MCF 10A (cell line): ENCODE measurements at regions not wholly inside any gene's neighbourhood (a gene's known extent, or its start where the extent isn't known, plus 50 kb on each side); places are given as distances from the start of the nearest gene placed in this dataset.

Source experiments
- BruUV-seq: library from RNA; stranded (reverse); fragments of 400-500 nt; replicated peaks from 2 replicates; lab custom pipeline; 2021; lab: Mats Ljungman, UMichigan
- CTCF ChIA-PET: fragments of 300-600 bp; sonication (Branson Sonifier 250); formaldehyde crosslinking; extraction: SDS; loops from one replicate; lab custom pipeline; 2021; ENCODE audit warnings: antibody characterized with exemption, inconsistent platforms; lab: Yijun Ruan, JAX
- POLR2A ChIA-PET: fragments of 300-600, 350-650 bp; sonication (Branson Sonifier 250); formaldehyde crosslinking; extraction: SDS; loops from one replicate; lab custom pipeline; 2020; ENCODE audit warnings: antibody characterized with exemption, inconsistent platforms; lab: Yijun Ruan, JAX
- DNase-seq: peaks from one replicate; pipeline ENCODE4 v3.0.0-alpha.2; 2018; ENCODE audit not compliant: unreplicated experiment
- H3K27ac Mint-ChIP-seq: one replicate; pipeline ENCODE4 v1.8.0; 2022; ENCODE audit warnings: mild to moderate bottlenecking, low read depth, mixed read lengths; ENCODE audit not compliant: unreplicated experiment
- H3K27me3 Mint-ChIP-seq: one replicate; pipeline ENCODE4 v1.8.0; 2022; ENCODE audit warnings: mixed read lengths; ENCODE audit not compliant: insufficient read depth, unreplicated experiment
- H3K36me3 Mint-ChIP-seq: one replicate; pipeline ENCODE4 v1.8.0; 2022; ENCODE audit warnings: mild to moderate bottlenecking, moderate library complexity, mixed read lengths; ENCODE audit not compliant: insufficient read depth, unreplicated experiment
- H3K4me1 Mint-ChIP-seq: one replicate; pipeline ENCODE4 v1.8.0; 2022; ENCODE audit warnings: mixed read lengths; ENCODE audit not compliant: insufficient read depth, unreplicated experiment
- H3K4me3 Mint-ChIP-seq: one replicate; pipeline ENCODE4 v1.8.0; 2022; ENCODE audit warnings: mild to moderate bottlenecking, moderate library complexity, mixed read lengths; ENCODE audit not compliant: unreplicated experiment
- H3K9me3 Mint-ChIP-seq: one replicate; pipeline ENCODE4 v1.8.0; 2022; ENCODE audit warnings: mixed read lengths; ENCODE audit not compliant: unreplicated experiment
- intact Hi-C: fragments of 100-400 bp; cut with micrococcal nuclease; formaldehyde crosslinking; loops from 2 replicates; pipeline ENCODE4 v1.14.1; 2022
- TF ChIP-seq, protein P1 (sequence below): fragments of 200-600 bp; IDR thresholded peaks from one replicate; pipeline ENCODE4 v1.8.0; 2022; ENCODE audit warnings: antibody characterized with exemption, mild to moderate bottlenecking; ENCODE audit not compliant: unreplicated experiment

DNA sequence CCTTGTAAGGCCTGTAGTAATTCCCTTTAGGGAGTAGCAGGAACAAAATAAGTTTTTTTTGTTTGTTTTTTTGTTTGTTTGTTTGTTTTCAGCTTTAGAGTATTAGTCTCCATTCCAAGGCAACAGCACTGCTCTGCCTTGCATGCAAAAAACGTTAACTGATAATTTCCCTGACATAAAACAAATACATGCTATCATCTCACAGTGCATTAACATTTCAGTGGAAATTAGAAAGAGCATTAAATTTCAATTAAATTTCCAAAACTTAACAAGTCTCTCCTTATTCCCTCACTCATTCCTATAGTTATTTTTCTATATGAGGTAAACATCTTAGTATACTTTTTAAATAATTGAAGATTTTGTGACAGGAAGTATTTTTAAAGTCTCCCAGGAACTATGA, 378.4 kb upstream of the PCDH7 start:
- H3K9me3 Mint-ChIP-seq: no peaks in the 10 kb centered on the region
- ChIA-PET CTCF (no interaction called here), POLR2A (no interaction called here)
- no peaks in the 10 kb centered on the region for H3K36me3 Mint-ChIP-seq
- no peaks in the 10 kb centered on the region for H3K27me3 Mint-ChIP-seq
- no TSS peak for BruUV-seq
- H3K4me1 Mint-ChIP-seq: no peaks in the 10 kb centered on the region
- TF ChIP-seq, protein P1, sequence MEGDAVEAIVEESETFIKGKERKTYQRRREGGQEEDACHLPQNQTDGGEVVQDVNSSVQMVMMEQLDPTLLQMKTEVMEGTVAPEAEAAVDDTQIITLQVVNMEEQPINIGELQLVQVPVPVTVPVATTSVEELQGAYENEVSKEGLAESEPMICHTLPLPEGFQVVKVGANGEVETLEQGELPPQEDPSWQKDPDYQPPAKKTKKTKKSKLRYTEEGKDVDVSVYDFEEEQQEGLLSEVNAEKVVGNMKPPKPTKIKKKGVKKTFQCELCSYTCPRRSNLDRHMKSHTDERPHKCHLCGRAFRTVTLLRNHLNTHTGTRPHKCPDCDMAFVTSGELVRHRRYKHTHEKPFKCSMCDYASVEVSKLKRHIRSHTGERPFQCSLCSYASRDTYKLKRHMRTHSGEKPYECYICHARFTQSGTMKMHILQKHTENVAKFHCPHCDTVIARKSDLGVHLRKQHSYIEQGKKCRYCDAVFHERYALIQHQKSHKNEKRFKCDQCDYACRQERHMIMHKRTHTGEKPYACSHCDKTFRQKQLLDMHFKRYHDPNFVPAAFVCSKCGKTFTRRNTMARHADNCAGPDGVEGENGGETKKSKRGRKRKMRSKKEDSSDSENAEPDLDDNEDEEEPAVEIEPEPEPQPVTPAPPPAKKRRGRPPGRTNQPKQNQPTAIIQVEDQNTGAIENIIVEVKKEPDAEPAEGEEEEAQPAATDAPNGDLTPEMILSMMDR: no peak
- intact Hi-C loops: no loop called here
- no peak overlapping the region for H3K27ac Mint-ChIP-seq
- H3K4me3 Mint-ChIP-seq: no peak overlapping the region
- no peak for DNase-seq

DNA sequence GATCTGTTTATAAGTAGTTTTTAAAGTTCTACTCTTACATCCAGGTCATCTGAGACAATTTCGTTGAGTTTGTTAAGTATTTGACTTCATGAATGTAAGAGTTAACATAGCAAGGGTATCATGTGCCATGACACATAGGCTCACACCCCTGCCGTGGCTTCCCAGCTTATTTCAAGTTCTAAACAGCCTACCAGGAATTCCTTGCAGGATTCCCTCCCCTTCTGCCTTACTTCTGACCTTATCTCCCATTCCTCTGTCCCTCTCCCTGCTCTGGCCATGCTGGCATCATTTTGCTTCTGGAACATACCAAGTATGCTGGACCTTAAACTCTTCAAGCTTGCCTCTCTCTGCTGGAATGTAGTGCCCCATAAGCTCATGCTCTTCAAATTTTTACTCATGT, 369.9 kb upstream of the PCDH7 start:
- Mint-ChIP-seq H3K27ac (no peak overlapping the region), H3K27me3 (no peaks in the 10 kb centered on the region), H3K4me3 (no peak overlapping the region), H3K9me3 (no peaks in the 10 kb centered on the region), H3K4me1 (no peaks in the 10 kb centered on the region), H3K36me3 (no peaks in the 10 kb centered on the region)
- TF ChIP-seq, protein P1: no peak
- no TSS peak for BruUV-seq
- DNase-seq: no peak
- POLR2A ChIA-PET: no interaction called here
- CTCF ChIA-PET: no interaction called here
- intact Hi-C loops: no loop called here

DNA sequence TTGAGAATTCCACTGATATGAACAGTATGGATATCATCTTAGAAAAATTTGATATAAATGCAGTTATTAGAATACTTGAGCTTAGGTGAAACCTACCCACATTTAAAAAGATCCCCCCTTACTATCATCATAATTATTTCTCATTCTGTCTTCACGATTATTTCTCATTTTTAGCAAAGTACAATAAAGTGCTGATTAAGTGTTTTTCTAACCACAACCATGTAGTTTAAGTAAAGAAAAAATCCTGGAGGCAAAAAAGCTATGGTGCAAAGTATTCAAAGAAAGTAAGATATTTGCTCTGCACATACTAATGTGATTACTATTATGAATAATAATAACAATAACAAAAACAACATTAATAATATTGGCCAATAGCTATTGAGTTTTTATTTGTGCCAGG, 365.6 kb upstream of the PCDH7 start:
- ChIA-PET POLR2A (no interaction called here), CTCF (no interaction called here)
- intact Hi-C loops: no loop called here
- Mint-ChIP-seq H3K36me3 (no peaks in the 10 kb centered on the region), H3K27me3 (no peaks in the 10 kb centered on the region), H3K4me1 (no peaks in the 10 kb centered on the region), H3K27ac (no peak overlapping the region), H3K9me3 (no peaks in the 10 kb centered on the region), H3K4me3 (no peak overlapping the region)
- TF ChIP-seq, protein P1: no peak
- BruUV-seq: no TSS peak
- no peak for DNase-seq

DNA sequence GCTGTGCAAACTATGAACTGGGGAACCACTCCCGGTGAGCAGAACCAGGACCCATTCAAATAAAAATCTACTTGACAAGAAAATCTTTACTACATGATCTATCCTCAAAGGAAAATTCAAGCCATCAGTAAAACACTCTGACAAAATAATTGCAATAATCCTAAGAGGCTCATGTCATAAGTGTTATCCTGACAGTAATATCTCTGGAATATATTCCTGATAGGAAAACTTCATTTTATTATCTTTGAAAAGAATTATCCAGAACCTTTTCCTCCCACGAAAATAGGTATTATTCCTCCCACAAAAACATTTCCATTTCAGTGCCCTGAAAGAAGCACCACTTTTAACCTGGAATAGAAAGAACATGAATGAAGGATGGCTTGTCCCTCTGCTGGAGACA, 357.7 kb upstream of the PCDH7 start:
- H3K4me1 Mint-ChIP-seq: no peaks in the 10 kb centered on the region
- no peak for DNase-seq
- BruUV-seq: no TSS peak
- H3K36me3 Mint-ChIP-seq: no peaks in the 10 kb centered on the region
- no peak overlapping the region for H3K27ac Mint-ChIP-seq
- ChIA-PET POLR2A (no interaction called here), CTCF (interaction anchor here (0.9 kb wide), 1 partner anchor 86 kb away, joined by 3 read pairs; no protein-coding TSS in a partner anchor)
- H3K4me3 Mint-ChIP-seq: no peak overlapping the region
- H3K27me3 Mint-ChIP-seq: no peaks in the 10 kb centered on the region
- H3K9me3 Mint-ChIP-seq: no peaks in the 10 kb centered on the region
- intact Hi-C loops: no loop called here
- TF ChIP-seq, protein P1: no peak
